NT2/D1 (cell line): ENCODE measurements at regions not wholly inside any gene's neighbourhood (a gene's known extent, or its start where the extent isn't known, plus 50 kb on each side); places are given as distances from the start of the nearest gene placed in this dataset.

ENCODE experiments used
- DNase-seq: peaks from one replicate; pipeline ENCODE4 v3.0.0-alpha.2; 2011; ENCODE audit warnings: low read depth, low spot score
- H3K27me3 ChIP-seq: 2 replicates; pipeline ENCODE4 v1.6.0; 2011; ENCODE audit warnings: mild to moderate bottlenecking; ENCODE audit not compliant: insufficient read length, insufficient read depth
- H3K36me3 ChIP-seq: 2 replicates; pipeline ENCODE4 v1.6.1; 2011; ENCODE audit warnings: mild to moderate bottlenecking, low read length, mixed read lengths; ENCODE audit not compliant: insufficient read depth, insufficient read length
- H3K4me1 ChIP-seq: 2 replicates; pipeline ENCODE4 v1.5.1; 2011; ENCODE audit not compliant: insufficient read depth, insufficient read length
- H3K4me3 ChIP-seq: 2 replicates; pipeline ENCODE4 v1.5.1; 2011; ENCODE audit warnings: low read depth; ENCODE audit not compliant: insufficient read length
- H3K9ac ChIP-seq: 2 replicates; pipeline ENCODE4 v1.6.0; 2011; ENCODE audit warnings: low read depth; ENCODE audit not compliant: insufficient read length
- H3K9me3 ChIP-seq: 2 replicates; pipeline ENCODE4 v1.5.1; 2011; ENCODE audit warnings: mild to moderate bottlenecking, low read length; ENCODE audit not compliant: insufficient read depth
- SUZ12 ChIP-seq: IDR thresholded peaks from 2 replicates; pipeline ENCODE4 v1.6.1; 2011; ENCODE audit not compliant: insufficient read length, insufficient read depth; ENCODE audit errors: extremely low read depth
- YY1 ChIP-seq: IDR thresholded peaks from 2 replicates; pipeline ENCODE4 v1.6.1; 2011; ENCODE audit not compliant: insufficient read length, insufficient read depth
- ZNF274 ChIP-seq: IDR thresholded peaks from 2 replicates; pipeline ENCODE4 v1.6.1; 2011; ENCODE audit warnings: mild to moderate bottlenecking, low read depth, low read length

DNA sequence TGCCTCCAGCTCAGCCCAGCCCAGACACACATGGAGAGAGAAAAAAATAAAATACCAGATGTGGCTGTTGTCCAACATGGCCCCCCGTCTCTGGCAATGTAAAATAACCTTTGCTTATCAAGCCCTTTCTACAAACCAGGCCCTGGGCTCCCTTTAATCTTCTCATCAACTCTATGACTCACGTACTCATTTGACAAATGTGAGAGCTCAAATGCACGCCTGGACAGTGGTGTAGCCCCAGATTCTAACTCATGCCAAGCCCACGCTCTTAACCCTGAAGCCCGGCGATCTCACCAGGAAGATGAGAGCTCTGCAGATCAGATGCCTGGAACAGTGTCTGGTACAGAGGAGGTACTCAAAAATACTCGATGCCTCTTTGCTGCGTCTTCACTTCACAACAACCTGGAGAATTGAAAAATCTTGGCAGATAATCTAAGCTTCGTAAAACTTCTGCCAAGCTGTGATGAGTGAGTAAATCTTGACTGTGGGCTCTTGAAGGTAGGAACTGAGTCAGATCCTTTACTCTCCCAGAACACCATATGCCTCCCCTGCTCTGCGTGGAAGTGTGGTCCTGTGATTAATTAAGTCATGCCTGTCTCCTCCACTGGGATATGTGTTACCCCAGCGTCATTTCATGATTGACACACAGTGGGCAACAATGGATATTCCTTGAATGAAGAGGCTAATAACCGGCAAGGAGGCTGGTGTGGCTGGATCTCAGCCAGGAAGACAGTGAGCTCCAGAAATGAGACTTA, 102.0 kb upstream of the FSTL4 start:
- DNase-seq = no peak
- Histone ChIP-seq H3K4me1 (no peaks in the 10 kb centered on the region), H3K36me3 (no peaks in the 10 kb centered on the region), H3K9me3 (no peaks in the 10 kb centered on the region), H3K4me3 (no peak overlapping the region), H3K9ac (no peak overlapping the region), H3K27me3 (no peaks in the 10 kb centered on the region)
- TF ChIP-seq SUZ12 (no peak), YY1 (no peak), ZNF274 (no peak)

DNA sequence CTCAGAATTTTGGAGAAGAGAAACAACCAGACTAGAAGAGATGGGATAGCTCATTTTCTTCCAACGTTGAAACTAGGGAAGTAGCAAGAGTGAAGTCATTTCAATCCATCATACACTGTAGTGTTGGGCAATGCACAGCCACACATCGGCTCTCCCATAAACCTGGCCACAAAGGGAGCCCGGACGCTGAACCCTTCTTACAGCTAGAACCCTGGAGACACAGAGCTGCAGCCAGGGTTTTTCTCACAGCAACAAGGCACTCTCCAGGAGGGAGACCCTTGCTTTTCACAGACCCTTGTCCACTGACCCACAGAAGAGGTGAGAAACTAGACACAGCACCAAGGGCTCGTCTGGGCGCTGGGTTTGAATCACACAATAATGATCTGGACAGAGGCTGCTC, 101.4 kb upstream of the FSTL4 start:
- H3K4me3 ChIP-seq = no peak overlapping the region
- no peaks in the 10 kb centered on the region for H3K9me3 ChIP-seq
- H3K36me3 ChIP-seq = no peaks in the 10 kb centered on the region
- no peaks in the 10 kb centered on the region for H3K4me1 ChIP-seq
- H3K27me3 ChIP-seq = no peaks in the 10 kb centered on the region
- no peak for DNase-seq
- no peak for TF ChIP-seq ZNF274
- TF ChIP-seq YY1 = no peak
- no peak for TF ChIP-seq SUZ12
- no peak overlapping the region for H3K9ac ChIP-seq

DNA sequence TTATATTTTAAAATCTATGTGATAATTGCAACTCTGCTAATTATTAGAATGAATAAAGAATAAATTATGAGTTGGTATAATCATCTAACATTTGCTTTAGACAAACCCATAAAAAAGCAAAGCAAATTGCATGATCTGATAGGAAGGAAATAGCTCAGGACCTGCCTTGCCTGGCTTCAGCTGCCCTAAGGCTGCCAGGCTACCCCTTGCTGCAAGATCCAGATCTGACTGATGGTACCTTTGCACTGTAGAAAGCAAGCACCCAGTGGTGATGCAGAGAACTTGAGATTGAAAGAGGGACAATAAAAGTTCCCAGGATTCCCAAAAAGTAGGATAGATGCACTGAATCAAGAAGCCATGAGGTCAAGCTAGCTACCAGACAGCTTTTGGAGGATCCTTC, 100.9 kb upstream of the FSTL4 start:
- Histone ChIP-seq H3K9me3 (no peaks in the 10 kb centered on the region), H3K4me1 (no peaks in the 10 kb centered on the region), H3K27me3 (no peaks in the 10 kb centered on the region), H3K9ac (no peak overlapping the region), H3K36me3 (no peaks in the 10 kb centered on the region), H3K4me3 (no peak overlapping the region)
- no peak for DNase-seq
- TF ChIP-seq ZNF274 = no peak
- no peak for TF ChIP-seq SUZ12
- no peak for TF ChIP-seq YY1

DNA sequence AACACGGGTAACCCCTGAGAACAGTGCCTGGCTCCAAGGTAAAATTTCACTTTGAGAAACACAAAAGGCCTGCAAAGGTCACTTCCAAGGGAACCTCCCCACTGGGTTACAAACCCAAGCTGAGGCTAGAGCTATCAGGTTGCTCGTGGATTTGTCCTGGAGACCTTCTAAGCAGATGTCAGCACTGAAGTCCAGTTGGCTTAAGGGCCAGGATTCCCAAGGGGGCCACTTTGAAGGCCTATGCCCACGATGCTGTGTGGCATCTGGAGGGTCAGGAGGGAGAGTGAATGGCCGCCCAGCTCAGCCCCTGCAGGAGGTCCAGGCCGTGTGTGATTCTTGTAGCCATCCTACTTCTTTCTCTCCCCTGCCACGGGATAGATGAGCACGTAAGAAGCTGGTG, 100.2 kb upstream of the FSTL4 start:
- H3K9me3 ChIP-seq = no peaks in the 10 kb centered on the region
- DNase-seq = no peak
- no peak for TF ChIP-seq SUZ12
- TF ChIP-seq ZNF274 = no peak
- TF ChIP-seq YY1 = no peak
- H3K4me3 ChIP-seq = no peak overlapping the region
- no peak overlapping the region for H3K9ac ChIP-seq
- no peaks in the 10 kb centered on the region for H3K4me1 ChIP-seq
- no peaks in the 10 kb centered on the region for H3K36me3 ChIP-seq
- no peaks in the 10 kb centered on the region for H3K27me3 ChIP-seq

DNA sequence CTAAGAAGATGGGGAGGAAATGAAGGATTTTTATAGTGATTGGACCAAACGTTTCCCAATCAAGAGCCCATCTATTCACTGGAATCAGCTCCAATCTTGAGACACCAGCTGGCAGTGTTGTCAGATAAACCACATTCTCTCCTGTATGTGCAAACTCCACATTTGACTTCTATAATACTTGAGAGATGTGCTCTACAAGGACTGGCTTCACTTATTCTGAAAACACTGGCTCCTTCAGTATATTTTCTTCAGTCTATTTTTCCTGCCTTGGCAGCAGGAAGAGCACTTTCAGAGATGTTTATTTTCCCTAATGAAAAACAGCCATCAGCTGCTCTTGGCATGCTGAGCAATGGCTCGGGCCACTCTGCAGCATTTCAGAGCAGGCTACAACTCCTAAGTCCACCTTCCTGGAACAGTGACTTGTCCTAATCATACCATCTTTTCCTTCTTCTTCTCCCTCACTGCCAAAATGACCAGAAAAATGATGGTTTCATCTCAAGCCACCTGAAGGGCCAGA, 96.9 kb upstream of the FSTL4 start:
- no peak for TF ChIP-seq YY1
- TF ChIP-seq ZNF274 = no peak
- no peak for TF ChIP-seq SUZ12
- DNase-seq = no peak
- Histone ChIP-seq H3K4me1 (no peaks in the 10 kb centered on the region), H3K27me3 (no peaks in the 10 kb centered on the region), H3K4me3 (no peak overlapping the region), H3K9ac (no peak overlapping the region), H3K36me3 (no peaks in the 10 kb centered on the region), H3K9me3 (no peaks in the 10 kb centered on the region)

DNA sequence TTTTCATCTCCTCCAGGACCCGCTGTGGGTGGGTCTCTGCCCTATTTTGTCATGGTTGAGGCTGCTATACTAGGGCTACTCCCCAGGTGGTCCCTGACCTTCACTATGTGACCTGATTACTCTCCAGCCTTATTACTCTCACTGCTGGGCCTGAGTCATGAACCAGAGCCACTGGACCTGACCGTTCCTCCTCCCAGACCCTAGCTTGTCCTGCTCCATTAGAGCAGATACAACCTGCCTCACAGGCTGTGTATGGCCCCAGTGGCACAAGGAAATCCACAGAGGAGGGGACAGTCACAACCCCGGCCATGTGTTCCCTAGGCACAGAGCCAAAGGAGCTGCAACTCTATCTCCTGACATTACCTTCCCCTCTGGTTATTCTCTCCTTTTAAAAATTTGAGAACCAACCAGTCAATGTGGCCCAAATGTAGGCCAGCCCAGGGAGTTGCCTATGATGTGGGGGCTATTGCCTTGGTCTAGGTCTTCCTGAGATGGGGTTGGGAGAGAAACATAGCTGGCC, 96.0 kb upstream of the FSTL4 start:
- Histone ChIP-seq H3K36me3 (no peaks in the 10 kb centered on the region), H3K9ac (no peak overlapping the region), H3K4me3 (no peak overlapping the region), H3K9me3 (no peaks in the 10 kb centered on the region), H3K27me3 (no peaks in the 10 kb centered on the region), H3K4me1 (no peaks in the 10 kb centered on the region)
- no peak for DNase-seq
- TF ChIP-seq SUZ12 (no peak), YY1 (no peak), ZNF274 (no peak)

DNA sequence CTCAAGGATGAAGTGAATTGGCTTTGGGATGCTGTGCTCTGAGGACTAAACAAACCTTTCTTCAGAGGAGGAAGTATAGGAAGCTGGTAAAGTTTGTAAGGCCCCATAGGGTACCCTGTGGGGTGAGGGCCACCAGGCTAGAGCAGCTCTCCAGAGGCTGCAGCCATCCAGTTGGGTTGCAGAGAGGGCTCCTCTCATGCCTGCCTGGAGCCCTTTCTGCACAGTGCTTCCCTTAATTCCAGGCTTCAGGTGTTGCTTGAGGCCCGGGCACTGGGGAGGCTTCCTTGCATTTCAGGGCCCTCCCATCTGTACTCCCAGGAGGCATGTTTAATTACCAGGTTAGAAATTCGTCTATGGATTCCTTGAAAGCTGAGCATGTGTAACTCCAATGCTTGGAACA, 95.3 kb upstream of the FSTL4 start:
- no peak for DNase-seq
- Histone ChIP-seq H3K36me3 (no peaks in the 10 kb centered on the region), H3K27me3 (no peaks in the 10 kb centered on the region), H3K4me1 (no peaks in the 10 kb centered on the region), H3K9ac (no peak overlapping the region), H3K4me3 (no peak overlapping the region), H3K9me3 (no peaks in the 10 kb centered on the region)
- TF ChIP-seq YY1 (no peak), ZNF274 (no peak), SUZ12 (no peak)
